HCT116 (cell line): ENCODE measurements at regions not wholly inside any gene's neighbourhood (a gene's known extent, or its start where the extent isn't known, plus 50 kb on each side); places are given as distances from the start of the nearest gene placed in this dataset.
A peak's percentile ranks its signal among the peaks of the same experiment; 100 is the strongest.

Source experiments
- ATAC-seq: fragments of 200-7000 bp; cut with Tn5 transposase; 2 replicates; pipeline ENCODE4 v1.9.1; 2020; ENCODE audit warnings: mild to moderate bottlenecking, moderate library complexity
- BruUV-seq: library from RNA; stranded (reverse); fragments of 400-500 nt; replicated peaks from 2 replicates; lab custom pipeline; 2021; lab: Mats Ljungman, UMichigan
- CTCF ChIA-PET: fragments of 300-600 bp; sonication (Branson Sonifier 250); formaldehyde crosslinking; loops from one replicate; lab custom pipeline; 2021; ENCODE audit warnings: antibody characterized with exemption; lab: Charles Lee
- POLR2A ChIA-PET: fragments of 300-600, 350-600 bp; sonication (Branson Sonifier 250); formaldehyde crosslinking; loops from one replicate; lab custom pipeline; 2021; ENCODE audit warnings: antibody characterized with exemption; lab: Charles Lee
- RAD21 ChIA-PET, 2 experiments: fragments of 300-600 bp; sonication (Branson Sonifier 250); formaldehyde crosslinking; loops; one replicate each; lab custom pipeline; 2023; ENCODE audit warnings: low total read pairs in 2 of 2; ENCODE audit not compliant: uncharacterized antibody in 2 of 2, unreplicated experiment in 2 of 2, low non-redundant PET in 1 of 2; lab: Charles Lee
- DNase-seq: peaks from one replicate; pipeline ENCODE4 v3.0.0-alpha.2; 2010; ENCODE audit warnings: low read depth, low spot score
- H2AFZ ChIP-seq: fragments of 200-600 bp; shearing (Covaris generic), sonication (generic); 2 replicates; pipeline ENCODE4 v1.6.1; 2017; ENCODE audit warnings: low read depth, mixed run types, mixed read lengths, antibody characterized with exemption, low read length; ENCODE audit not compliant: poor library complexity, severe bottlenecking
- H3K27ac ChIP-seq: 2 replicates; pipeline ENCODE4 v1.5.1; 2012; ENCODE audit warnings: low read depth, low read length
- H3K27me3 ChIP-seq: fragments of 200-600 bp; sonication (generic); 2 replicates; pipeline ENCODE4 v1.6.1; 2016; ENCODE audit warnings: mixed run types, low read length, mixed read lengths; ENCODE audit not compliant: insufficient read depth
- H3K36me3 ChIP-seq, 2 experiments: fragments of 200-500 bp in 1 of 2; fragments of 200-600 bp in 1 of 2; sonication (Bioruptor generic) in 1 of 2; sonication (generic) in 1 of 2; 2 replicates each; pipeline versions ENCODE4 v1.5.1 to v1.6.1; 2014 to 2016; ENCODE audit warnings: low read length in 2 of 2, inconsistent platforms in 1 of 2, mixed read lengths in 1 of 2, mixed run types in 1 of 2; ENCODE audit not compliant: insufficient read depth in 2 of 2, control insufficient read depth in 1 of 2
- H3K4me1 ChIP-seq, 2 experiments: fragments of 200-600 bp in 1 of 2; sonication (generic) in 1 of 2; 2 replicates each; pipeline versions ENCODE4 v1.5.1 to v1.6.1; 2012 to 2017; ENCODE audit warnings: low read length in 2 of 2, inconsistent platforms in 1 of 2, mild to moderate bottlenecking in 1 of 2, mixed read lengths in 1 of 2, mixed run types in 1 of 2, moderate library complexity in 1 of 2; ENCODE audit not compliant: insufficient read depth in 2 of 2, control insufficient read depth in 1 of 2
- H3K4me2 ChIP-seq: fragments of 200-600 bp; sonication (generic); 2 replicates; pipeline ENCODE4 v1.6.1; 2017; ENCODE audit warnings: mixed run types, low read length, mixed read lengths
- H3K4me3 ChIP-seq, 2 experiments: fragments of 200-600 bp in 1 of 2; sonication (generic) in 1 of 2; replicated peaks in 1 of 2; 2 replicates each; pipeline ENCODE4 v1.5.1; 2011 to 2016; ENCODE audit warnings: low read length in 2 of 2, control low read depth in 1 of 2, low read depth in 1 of 2, mild to moderate bottlenecking in 1 of 2, mixed read lengths in 1 of 2, mixed run types in 1 of 2
- H3K79me2 ChIP-seq: fragments of 200-600 bp; sonication (generic); 2 replicates; pipeline ENCODE4 v1.6.1; 2017; ENCODE audit warnings: mild to moderate bottlenecking, mixed run types, low read length, moderate library complexity, mixed read lengths; ENCODE audit not compliant: insufficient read depth
- H3K9ac ChIP-seq: fragments of 200-600 bp; sonication (generic); 2 replicates; pipeline ENCODE4 v1.6.1; 2016; ENCODE audit warnings: low read length, mixed read lengths
- H3K9me2 ChIP-seq: fragments of 200-600 bp; sonication (generic), shearing (Covaris generic); 2 replicates; pipeline ENCODE4 v1.6.1; 2017; ENCODE audit warnings: mixed run types, mild to moderate bottlenecking, moderate library complexity; ENCODE audit not compliant: insufficient read depth
- H3K9me3 ChIP-seq, 2 experiments: fragments of 200-500 bp in 1 of 2; fragments of 200-600 bp in 1 of 2; sonication (Bioruptor generic) in 1 of 2; sonication (generic) in 1 of 2; 2 replicates each; pipeline ENCODE4 v1.6.1; 2014 to 2017; ENCODE audit warnings: low read length in 2 of 2, mixed read lengths in 2 of 2, inconsistent platforms in 1 of 2, low read depth in 1 of 2, mild to moderate bottlenecking in 1 of 2, mixed run types in 1 of 2, moderate library complexity in 1 of 2; ENCODE audit not compliant: control insufficient read depth in 1 of 2, insufficient read depth in 1 of 2
- H4K20me1 ChIP-seq: fragments of 200-600 bp; sonication (generic), shearing (Covaris generic); 2 replicates; pipeline ENCODE4 v1.6.1; 2017; ENCODE audit warnings: mixed run types, mild to moderate bottlenecking, moderate library complexity; ENCODE audit not compliant: insufficient read depth
- CBX3 ChIP-seq: IDR thresholded peaks from 2 replicates; pipeline ENCODE4 v1.6.1; 2012; ENCODE audit warnings: low read depth
- CEBPB ChIP-seq: IDR thresholded peaks from 2 replicates; pipeline ENCODE4 v1.6.1; 2012; ENCODE audit warnings: low read depth
- ELF1 ChIP-seq: IDR thresholded peaks from 2 replicates; pipeline ENCODE4 v1.6.1; 2012; ENCODE audit warnings: low read depth, borderline replicate concordance
- FOSL1 ChIP-seq: IDR thresholded peaks from 2 replicates; pipeline ENCODE4 v1.6.1; 2012; ENCODE audit warnings: low read depth
- POLR2AphosphoS5 ChIP-seq: IDR thresholded peaks from 2 replicates; pipeline ENCODE4 v1.6.1; 2011; ENCODE audit warnings: mild to moderate bottlenecking, low read depth, low read length, moderate library complexity
- RAD21 ChIP-seq: IDR thresholded peaks from 2 replicates; pipeline ENCODE4 v1.6.1; 2012; ENCODE audit warnings: low read depth, mild to moderate bottlenecking
- REST ChIP-seq: IDR thresholded peaks from 2 replicates; pipeline ENCODE4 v1.6.1; 2012; ENCODE audit warnings: low read depth
- SRF ChIP-seq: IDR thresholded peaks from 2 replicates; pipeline ENCODE4 v1.6.1; 2012; ENCODE audit warnings: low read depth
- TCF7L2 ChIP-seq: IDR thresholded peaks from 2 replicates; pipeline ENCODE4 v1.7.0; 2011; ENCODE audit warnings: borderline replicate concordance, inconsistent platforms; ENCODE audit not compliant: insufficient read depth, insufficient read length; ENCODE audit errors: extremely low read depth
- YY1 ChIP-seq: IDR thresholded peaks from 2 replicates; pipeline ENCODE4 v1.6.1; 2011; ENCODE audit warnings: low read length, low read depth, moderate library complexity, mild to moderate bottlenecking; ENCODE audit not compliant: insufficient replicate concordance; ENCODE audit errors: extremely low read depth
- ZFX ChIP-seq: fragments of 450-650 bp; IDR thresholded peaks from 2 replicates; pipeline ENCODE4 v1.6.1; 2017
- intact Hi-C: fragments of 100-400 bp; cut with micrococcal nuclease; formaldehyde crosslinking; loops from 2 replicates; pipeline ENCODE4 v1.10.0; 2022

DNA sequence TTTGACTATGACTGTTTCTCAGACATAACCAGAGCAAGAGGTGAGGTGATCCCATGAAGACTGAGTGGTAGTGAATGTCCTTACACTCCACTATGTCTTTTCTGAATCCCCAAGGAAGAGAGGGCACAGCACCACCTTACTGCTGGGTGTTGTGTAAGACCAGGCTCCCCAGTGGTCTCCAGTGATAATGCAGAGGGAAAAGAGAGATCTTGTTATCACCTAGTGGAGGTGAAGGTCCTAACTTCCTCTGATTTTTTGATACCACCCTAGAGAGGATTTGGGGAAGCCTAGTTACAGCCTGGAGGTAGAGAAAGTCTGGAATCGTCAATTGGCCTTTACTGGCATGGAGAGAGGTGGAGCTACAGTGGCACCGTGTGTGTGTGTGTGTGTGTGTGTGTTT lies 288.0 kb upstream of the BCHE start:
- BruUV-seq, result no TSS peak
- ChIA-PET RAD21 (no interaction called here), POLR2A (no interaction called here), CTCF (no interaction called here)
- ATAC-seq (peak; percentile 58; the same call in 1 of the 2 replicates), DNase-seq (no peak)
- no peak for TF ChIP-seq YY1
- TF ChIP-seq FOSL1, result no peak
- no peak for TF ChIP-seq REST
- H3K27me3 ChIP-seq, result no peaks in the 10 kb centered on the region
- H2AFZ ChIP-seq, result no peak overlapping the region
- H3K4me3 ChIP-seq, result no peak overlapping the region
- no peaks in the 10 kb centered on the region for H4K20me1 ChIP-seq
- H3K9me2 ChIP-seq, result 0 out of 2 replicates have a peak, but pooled peaks cover 3% of the 10 kb centered on the region
- H3K4me1 ChIP-seq, result no peaks in the 10 kb centered on the region
- H3K79me2 ChIP-seq, result no peaks in the 10 kb centered on the region
- intact Hi-C loops, result no loop called here
- no peaks in the 10 kb centered on the region for H3K9me3 ChIP-seq
- no peaks in the 10 kb centered on the region for H3K36me3 ChIP-seq
- H3K27ac ChIP-seq, result no peak overlapping the region
- no peak overlapping the region for H3K9ac ChIP-seq
- H3K4me2 ChIP-seq, result no peak overlapping the region

GRCh38 chr3:166123576-166123975 lies 286.4 kb upstream of the BCHE start:
- H3K4me1 ChIP-seq, result no peaks in the 10 kb centered on the region
- no peak for TF ChIP-seq POLR2AphosphoS5
- no peak for TF ChIP-seq TCF7L2
- no peak for TF ChIP-seq CEBPB
- no peak for TF ChIP-seq RAD21
- TF ChIP-seq ELF1, result no peak
- no peak for TF ChIP-seq YY1
- no peak for TF ChIP-seq ZFX
- no peak for TF ChIP-seq SRF
- TF ChIP-seq CBX3, result no peak
- RAD21 ChIA-PET, result no interaction called here
- H3K9me3 ChIP-seq, result no peaks in the 10 kb centered on the region
- no peak for ATAC-seq
- H4K20me1 ChIP-seq, result no peaks in the 10 kb centered on the region
- H3K36me3 ChIP-seq, result no peaks in the 10 kb centered on the region
- 0 out of 2 replicates have a peak, but pooled peaks cover 3% of the 10 kb centered on the region for H3K9me2 ChIP-seq
- no peak overlapping the region for H3K4me3 ChIP-seq
- no peaks in the 10 kb centered on the region for H3K27me3 ChIP-seq
- no TSS peak for BruUV-seq
- H3K9ac ChIP-seq, result no peak overlapping the region
- no peak overlapping the region for H2AFZ ChIP-seq
- intact Hi-C loops, result no loop called here
- no peak for DNase-seq
- CTCF ChIA-PET, result no interaction called here
- H3K79me2 ChIP-seq, result no peaks in the 10 kb centered on the region
- H3K27ac ChIP-seq, result no peak overlapping the region
- POLR2A ChIA-PET, result no interaction called here
- no peak overlapping the region for H3K4me2 ChIP-seq
